Activated CD4-positive, CD25-positive, alpha-beta regulatory T cell treated with anti-CD3 and anti-CD28 coated beads, Interleukin-2, amount 50 U/mL, for 24 hours (primary cell): ENCODE measurements at regions not wholly inside any gene's neighbourhood (a gene's known extent, or its start where the extent isn't known, plus 50 kb on each side); places are given as distances from the start of the nearest gene placed in this dataset.

Source experiments
- ATAC-seq, 2 donors: fragments of 150-1000 bp; cut with Tn5 transposase; one replicate each; pipeline ENCODE4 v1.10.0; 2021; ENCODE audit warnings: mild to moderate bottlenecking in 1 of 2, moderate library complexity in 1 of 2

DNA sequence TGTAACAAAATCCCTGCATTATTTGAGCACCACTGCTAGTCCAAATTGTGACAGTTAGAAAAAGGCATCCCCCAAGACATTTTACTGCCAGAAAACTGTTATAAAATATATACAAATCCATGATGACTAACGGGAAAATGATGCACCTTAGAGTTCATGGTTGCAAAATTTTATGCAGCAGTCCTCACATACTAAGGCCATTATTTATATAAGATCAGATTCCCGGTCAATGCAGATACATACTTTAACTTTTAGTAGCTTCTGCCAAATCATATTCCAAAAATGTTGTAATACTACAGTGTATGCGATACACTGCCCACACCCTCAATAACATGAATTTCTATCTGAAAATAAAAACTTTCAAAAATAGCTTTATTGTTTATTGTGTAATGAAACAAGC is 239.9 kb upstream of the ZNF32 start:
- no peak for ATAC-seq

DNA sequence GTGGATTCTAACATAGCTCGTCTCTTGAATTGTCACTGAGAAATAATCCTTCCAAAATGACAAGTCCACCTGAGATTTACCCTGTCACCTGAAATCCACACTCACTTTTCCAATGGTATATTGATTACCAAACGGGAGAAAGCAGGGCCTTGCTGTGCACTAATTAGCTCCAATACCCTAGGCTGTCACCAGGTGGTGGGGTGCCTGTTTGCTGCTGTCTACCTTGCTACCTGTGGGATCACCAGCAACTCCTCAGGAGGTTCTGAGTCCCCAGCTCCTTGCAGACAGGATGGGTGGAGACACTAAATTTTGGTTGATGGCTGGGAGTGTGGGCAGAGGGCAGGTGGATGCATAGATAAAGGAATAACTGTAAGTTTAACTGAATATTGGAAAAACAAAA is 237.2 kb upstream of the ZNF32 start:
- ATAC-seq, result no peak

DNA sequence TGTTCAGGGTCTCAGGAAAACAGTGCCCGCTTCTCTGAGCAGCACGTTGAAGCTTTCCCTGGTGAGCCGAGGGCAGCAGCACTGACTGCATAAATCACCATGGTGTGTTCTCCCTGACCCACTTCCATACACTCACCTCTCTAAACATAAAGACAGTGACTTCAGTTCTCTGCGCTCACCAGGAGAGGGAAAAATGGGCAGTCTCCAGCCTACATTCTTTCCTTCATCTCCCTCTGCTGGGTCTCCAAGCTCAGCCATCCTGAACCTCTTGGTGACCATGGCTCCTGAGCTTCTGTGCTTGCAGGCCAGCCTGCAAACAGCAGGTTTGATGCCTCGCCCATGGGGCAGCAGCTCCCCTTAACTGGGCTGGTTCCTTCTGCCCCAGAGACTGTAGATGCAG is 236.6 kb upstream of the ZNF32 start:
- no peak for ATAC-seq

DNA sequence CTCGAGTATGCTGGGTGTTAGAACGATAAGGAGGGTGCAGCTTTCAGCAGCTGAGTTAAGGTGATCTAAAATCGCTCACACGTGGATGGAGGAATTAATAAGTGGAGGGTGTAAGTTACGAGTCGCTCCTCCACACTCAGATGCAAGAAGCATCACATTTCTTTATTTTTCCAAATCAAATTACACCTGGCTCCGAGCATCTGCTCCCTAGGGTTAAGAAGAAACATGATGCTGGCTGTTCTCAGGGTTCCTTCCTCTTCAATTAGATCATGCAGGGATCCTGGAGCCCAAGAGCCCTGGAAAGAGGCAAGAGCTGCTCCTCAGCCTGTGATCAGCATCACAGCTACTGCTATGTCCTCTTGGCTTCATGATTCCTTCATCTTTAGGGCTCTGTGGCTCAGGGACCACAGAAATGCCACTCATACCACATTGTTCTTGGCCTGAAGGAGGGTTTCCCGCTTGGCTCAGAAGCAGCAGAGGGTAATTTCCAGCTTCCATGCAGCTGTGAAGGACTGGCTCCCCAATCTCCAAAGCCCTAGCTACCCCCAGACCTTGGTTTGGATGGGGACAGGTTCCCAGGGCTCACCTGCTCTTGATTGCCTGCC is 235.9 kb upstream of the ZNF32 start:
- ATAC-seq, result no peak

DNA sequence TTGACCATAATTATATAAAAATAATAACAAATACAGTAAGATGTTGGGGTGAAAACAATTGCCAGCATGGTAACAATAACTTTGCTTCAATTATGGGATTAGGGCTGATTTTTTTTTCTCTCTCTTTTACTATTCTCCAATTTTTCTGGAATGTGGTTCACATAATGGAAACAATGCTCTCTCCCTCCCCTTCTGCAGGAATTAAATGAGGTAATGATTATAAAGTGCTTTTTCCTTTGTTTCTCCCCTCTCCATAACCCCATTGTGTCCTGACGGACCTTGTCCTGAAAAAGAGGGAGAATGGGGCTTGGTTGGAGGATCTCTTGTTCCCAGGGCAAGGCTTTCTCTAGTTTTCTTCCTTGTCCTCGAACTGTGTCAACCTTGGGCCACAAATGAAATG is 234.0 kb upstream of the ZNF32 start:
- no peak for ATAC-seq

DNA sequence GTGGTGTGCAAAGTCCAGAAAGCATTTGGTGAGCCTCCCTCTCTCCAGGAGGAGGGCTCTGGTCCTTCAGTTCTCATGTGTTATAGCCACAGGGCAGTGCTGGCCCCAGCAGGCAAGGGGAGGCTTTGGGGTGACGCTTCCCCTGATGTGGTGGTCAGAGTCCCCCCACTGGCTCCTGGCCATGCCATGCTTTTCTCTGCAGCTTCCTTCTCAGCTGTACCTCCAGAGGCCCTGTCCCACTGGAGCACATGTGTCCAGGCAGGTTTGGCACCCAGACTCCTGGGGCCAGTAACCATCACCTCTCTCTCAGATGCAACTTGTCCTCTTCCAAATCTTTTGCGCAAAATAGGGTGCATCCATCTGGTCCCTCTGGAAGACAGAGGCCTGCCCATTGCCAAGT is 233.0 kb upstream of the ZNF32 start:
- ATAC-seq, result no peak

DNA sequence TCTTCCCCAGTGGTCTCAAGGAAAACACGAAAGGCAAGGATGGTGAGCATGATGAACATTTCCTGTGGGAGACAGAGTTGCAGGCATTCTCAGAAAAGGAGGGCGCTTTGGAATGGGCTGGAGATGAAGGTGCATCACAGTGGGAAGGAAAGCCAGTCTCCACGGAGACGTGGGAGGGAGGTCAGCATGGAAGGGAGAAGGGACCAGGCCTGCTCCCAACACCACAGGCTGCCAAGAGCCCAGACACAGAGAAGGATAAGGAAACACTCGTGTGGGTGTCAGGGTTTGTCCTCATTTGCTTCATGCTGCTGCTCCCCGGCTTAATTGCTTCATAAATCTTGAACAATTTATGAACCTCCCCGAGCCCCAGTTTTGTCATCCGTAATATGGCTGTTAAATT is 231.5 kb upstream of the ZNF32 start:
- ATAC-seq, result no peak

DNA sequence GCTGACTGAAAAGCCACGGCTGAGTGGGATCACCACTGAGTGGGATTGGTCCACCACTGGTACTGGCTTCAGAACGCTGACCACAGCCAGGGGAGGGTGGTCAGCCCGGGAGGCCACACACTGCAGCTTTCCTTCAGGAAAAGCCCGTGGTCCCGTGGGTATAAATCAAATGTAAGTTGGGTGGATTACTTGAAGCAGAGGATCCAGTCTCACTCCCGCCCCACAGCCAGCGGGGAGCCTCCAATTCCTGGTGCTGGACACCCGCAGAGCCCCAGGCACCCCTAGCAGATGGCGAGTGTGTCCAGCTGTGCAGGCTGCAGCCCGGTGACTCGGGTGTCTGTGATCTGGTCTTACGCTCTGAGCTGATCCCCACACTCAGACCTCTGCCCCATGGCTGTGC is 231.1 kb upstream of the ZNF32 start:
- no peak for ATAC-seq

DNA sequence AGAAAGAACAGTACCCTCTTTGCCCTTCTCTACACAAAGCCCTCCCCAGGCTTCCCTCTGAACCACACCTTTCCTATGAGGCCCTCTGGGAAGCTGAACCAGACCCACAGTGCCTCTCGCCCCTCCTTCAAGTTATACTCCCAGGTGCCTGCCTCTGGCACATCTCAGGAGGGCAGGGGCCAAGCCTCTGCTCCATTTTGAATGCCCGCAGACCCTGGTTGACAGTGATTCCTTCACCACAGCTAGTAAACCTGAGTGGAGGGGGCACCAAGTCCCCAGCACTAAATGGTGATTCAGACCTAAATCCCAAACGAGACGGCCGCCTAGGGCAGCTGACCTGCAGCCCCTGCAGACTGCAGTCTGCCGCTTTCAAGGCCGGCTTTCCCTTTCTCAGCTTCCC is 230.5 kb upstream of the ZNF32 start:
- ATAC-seq, result no peak

DNA sequence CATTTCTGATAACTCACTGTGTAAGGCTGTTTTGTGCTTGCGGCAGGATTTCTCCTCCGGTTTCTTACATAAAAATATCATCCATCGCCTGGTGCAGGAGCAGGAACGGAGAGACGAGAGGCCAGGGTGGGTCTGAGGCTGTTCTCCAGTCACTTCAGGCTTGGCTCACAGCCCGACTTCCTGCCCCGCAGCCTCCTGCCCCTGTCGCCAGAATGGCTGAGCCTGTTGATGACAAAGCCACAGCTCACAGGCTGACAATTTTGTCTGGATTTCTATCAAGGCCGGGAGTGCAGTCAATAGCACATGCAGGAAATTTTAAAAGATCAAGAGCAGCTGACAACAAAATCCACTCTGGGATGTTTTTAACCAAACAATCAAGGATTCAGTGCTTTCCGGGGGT is 229.7 kb upstream of the ZNF32 start:
- ATAC-seq, result no peak

DNA sequence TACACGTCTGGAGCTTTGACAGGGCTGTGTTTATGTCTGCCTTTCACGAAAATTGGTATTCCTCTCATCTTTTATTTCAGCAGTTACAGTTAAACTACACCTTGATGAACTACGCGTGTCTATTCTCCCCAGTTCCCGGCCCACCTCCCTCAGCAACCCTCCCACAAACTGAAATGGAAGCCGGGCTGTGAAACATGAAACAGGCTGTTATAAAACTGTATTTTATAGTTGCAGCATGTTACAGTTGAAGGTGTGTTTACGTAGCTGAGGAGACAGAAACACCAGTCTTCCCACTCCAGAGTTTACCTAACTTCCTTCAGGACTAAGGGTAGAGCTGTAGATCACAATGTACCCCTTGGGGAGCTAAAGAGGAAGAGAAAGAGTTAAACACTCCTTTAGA is 228.3 kb upstream of the ZNF32 start:
- ATAC-seq, result no peak

DNA sequence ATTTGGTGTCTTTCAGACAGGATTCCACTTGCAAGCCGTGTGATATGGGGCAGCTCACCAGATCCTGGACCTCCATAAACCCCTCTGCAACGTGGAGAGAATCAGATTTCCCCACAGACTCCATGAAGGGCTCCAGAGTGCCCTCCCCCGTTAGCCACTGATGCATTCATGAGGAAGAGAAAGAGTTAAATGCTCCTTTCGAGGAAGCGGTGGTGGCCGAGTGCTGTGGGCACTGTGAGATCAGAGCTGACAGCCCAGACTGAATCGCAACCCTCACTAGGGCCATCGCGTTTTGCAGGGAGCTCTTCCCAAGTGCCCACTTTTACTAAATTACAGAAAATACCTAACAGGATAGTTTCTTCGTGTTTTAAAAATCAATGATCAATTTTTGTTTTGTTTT is 226.3 kb upstream of the ZNF32 start:
- no peak for ATAC-seq

DNA sequence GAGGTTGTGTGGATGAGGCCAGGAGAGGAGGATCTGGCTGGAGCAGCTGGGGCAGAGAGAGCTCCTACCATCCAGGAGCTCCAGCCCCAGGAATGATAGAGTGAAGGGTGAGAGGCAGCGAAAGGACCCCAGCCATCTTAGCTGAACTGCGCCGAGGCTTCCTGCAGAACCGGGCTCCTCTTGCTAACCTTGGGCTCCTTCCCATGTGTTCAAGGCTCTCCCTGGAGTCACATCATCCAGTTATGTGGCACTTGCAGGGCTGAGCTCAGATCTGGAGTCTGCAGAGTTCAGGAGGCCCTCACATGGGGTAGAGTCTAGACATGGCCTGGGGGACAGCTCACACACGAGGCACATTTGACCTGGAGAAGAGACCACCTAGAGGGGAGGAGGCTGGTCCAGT is 225.0 kb upstream of the ZNF32 start:
- no peak for ATAC-seq

DNA sequence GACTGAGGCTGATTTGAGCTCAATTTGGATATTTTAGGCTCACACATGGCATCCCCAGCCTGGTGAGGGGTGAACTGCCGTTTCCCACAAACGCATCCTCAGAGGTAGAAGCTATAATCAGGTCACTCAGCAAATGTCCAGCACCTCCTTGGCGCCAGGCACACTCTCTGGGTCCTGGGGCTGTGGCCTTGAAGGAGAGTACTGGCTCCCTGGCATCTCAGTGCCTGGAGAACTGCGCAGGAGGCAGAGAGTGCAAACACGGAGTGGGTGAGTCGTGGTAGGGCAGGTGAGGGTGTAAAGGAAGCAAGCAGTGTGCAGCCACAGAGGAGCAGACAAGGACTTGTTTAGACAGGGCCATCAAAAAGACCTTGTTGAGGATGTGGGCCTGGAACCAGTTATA is 224.0 kb upstream of the ZNF32 start:
- ATAC-seq, result no peak

DNA sequence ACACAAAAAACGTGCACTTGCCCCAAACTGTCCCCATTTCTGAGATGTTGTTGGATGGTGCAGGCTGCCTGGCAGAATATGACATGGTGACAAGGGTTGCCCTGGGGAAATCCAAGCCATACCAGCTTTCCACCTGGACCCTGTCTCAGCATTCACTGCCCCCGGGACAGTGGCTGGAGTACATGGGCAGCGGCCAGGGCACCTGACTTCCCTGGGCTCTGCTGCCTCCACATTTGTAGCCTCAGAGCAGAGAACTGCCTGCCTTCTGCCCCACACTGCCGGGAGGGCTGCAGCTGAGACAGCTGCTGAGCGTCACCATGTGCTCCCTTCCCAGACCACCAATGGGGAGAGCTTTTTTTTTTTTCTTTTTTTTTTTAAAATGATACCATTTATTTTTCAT is 222.9 kb upstream of the ZNF32 start:
- no peak for ATAC-seq

DNA sequence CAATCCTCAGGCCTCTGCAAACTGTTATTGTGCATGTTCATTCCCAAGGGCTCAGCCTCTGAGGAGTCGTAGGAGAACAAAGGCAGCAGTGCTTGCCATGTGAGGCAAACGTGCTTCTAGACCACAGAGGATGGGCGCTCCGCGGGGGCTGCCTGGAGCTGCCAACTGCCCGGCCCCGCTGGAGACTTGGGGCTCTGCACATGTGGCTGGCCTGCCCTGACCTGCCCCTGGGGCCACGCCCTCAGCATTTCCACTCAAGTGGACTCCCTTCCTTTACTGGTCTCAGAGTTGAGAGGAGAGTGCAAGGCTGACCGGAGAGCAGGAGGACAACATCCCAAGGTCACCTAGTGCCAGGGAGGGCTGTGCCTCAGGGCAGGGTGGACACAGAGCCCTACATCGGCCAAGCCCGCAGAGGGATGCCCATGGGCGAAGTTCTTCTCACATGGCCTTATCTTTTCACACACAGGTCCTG is 222.3 kb upstream of the ZNF32 start:
- ATAC-seq, result no peak

DNA sequence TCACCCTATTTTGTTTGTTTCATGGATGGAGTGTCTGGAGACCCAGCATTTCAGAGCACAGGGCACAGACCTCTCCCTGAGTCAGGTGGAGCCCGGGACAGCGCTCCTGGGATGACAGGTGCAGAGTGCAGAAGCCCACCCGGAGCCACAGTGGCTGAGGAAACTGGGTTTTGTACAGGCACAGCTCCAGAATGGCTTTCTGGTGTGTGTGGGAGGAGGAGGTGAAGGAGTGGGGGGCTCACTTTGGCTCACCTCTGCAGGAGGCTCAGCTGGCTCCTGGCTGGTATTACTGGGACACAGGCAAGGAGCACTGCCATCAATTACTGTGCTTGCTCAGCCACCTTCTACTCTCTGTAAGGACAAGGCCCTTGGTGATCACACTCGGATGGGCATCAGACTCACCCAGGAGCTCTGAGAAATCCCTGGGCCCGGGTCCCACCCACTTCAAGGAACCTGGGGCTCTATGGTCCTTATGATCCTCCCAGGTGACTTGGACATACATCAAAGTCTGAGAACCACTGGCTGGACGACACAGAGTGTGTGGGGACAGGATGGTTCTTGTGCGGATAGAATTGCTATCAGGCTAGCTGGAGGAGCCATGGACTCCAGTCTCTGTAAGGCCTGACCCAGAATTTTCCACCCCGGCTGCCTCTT is 221.1 kb upstream of the ZNF32 start:
- ATAC-seq, result no peak

DNA sequence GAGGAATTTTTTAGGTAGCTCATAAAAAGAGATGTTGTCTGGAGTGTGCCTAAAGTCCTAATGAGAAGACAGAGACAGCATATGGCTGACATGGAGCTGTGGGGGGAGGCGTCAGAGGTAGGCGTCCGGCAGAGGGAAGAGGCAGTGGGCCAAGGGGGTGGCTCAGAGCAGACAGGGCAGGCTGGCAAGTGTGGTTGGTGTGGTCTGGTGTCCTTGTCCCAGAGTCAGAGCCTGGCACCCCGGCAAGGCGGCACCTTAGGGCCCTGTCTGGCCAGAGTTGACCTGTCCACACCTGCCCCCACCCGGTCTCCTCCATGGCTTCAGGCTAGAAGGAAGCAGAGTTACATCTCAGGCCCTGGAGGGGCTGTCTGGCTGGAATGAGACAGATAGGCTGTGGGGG is 220.3 kb upstream of the ZNF32 start:
- ATAC-seq, result no peak

DNA sequence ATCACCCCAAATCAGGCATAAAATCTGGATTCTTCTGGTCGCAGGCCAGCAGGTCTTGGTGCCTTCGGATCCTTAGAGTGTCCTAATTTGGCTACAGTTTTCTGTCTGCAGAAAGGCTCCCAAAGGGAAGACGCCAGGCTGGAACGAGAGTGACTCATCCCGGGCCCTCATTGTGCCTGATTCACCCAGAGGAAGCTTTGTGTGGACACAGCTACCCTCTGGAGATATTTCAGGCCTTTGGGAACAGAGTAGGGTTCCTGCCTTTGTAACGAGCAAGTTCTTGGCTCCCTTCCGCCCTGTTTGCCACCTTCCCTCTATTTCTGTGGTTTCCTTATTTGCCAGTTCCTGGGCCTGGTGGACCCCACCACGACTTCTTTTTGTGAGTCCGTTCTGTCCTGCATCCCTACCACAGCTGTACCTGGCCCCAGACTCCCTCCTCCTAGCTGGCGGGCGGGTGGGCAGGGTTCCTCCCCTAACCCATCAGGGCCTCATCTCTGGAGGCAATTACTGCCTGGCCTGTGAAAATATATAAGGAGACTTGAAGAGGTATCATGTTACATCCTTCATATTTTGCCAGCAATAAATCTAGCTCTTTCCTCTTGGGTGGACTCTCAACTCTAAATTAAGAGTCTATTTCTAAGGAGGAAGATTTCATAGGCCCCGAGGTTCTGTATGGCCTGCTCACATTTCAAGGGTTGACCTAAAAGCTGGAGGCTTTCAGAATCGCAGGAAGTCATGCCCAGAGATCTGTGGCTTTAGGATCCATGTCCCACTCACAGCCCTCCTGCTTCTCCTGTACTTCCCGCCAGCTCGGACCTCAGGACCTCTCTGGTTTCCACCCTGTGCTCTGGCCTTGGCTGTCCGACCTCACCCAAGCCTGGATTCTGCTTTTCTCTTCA is 219.2 kb upstream of the ZNF32 start:
- no peak for ATAC-seq

DNA sequence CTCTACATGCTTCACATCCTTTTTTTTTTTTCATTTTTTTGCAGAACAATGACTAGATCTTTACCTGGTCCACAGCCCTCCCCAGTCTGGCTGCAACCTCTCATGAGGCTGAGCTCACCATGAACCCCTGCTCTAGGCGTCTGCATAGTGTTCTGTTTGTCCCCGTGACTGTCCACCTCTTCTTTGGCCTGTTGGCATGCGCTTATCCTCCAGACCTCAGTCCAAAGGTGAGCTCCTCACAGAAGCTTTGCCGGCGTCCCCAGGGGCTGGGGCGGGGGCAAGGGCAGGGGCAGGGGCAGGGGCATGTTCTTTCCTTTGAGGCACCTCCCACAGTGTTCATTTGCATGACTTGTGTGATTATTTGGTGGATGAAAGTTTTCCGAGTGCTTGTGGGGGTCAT is 218.4 kb upstream of the ZNF32 start:
- no peak for ATAC-seq

DNA sequence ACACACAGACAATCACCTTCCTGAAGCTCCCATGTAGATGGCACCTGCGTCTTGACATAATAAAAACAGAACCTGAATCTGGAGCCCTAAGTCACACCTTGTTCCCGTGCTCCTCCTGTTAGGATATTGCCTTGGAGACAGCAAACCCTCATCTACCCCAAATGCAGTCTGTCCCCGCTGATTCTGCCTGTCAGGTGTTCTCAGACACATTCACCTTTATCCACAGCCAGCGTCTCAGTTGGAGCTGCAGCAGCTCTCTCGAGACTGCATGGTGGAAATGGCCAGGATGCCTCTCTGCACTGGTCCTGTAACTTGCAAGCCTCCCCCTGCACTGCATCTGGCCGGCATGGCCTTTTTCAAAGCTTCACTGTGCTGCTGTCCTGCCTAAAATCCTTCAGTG is 218.0 kb upstream of the ZNF32 start:
- ATAC-seq, result no peak

DNA sequence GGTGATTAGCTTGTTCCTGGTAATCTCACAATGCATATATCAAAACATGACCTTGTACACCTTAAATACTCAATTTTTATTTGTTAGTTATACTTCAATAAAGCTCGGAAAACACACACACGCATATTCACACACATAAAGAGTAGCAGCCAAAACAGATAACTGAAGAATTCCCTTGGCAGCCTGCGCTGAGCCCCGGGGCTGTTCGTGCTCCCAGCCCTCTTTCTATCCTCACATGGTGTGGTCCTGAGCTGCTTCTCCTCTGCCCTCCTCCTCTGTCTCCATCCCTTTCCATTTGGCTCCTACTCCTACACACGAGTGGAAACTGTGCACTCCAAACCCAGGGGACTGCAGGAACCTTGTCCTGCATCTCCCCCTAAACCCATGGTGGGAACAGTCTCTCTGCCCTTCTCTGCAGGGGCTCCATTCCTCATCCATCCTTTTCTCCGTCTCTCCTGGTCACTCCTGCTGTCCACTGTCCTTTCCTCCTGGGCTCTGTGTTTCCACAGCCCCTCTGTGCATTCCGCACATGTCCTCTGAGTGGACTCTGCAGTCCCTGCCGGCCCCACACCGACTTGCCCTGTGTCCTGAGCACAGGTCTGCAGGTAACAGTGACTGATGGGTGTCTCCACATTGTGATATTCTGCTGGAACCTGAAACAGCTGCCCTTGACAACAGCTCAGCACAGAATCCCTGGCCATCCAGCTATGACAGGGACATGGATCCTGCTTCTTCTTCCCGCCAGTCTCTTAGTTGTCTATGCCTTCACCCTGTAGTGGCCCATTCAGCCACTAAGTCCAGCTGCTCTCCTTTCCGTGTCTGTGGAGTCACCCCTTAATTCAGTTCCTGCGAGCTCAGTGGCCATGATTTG is 216.8 kb upstream of the ZNF32 start:
- ATAC-seq, result no peak

DNA sequence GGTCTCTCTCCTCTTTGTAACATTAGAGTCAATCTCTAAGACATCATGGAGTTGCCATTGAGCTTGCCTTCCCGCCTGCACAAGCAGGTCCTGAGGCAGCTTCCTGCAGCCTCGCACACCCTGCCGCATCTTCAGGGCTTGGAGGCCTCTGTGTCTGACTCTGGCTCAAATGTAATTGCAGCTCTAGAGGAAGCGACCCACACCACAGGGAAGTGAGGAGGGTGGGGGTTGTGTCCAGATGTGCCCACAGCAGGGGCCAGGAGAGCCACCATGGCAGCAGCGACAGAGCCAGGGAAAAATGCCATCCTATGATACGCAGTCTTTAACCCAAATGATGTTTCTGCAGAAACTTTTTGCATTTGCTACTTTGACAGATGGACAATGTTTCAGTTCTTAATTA is 216.0 kb upstream of the ZNF32 start:
- no peak for ATAC-seq
